Ovary (tissue), 7 donors: ENCODE measurements at regions not wholly inside any gene's neighbourhood (a gene's known extent, or its start where the extent isn't known, plus 50 kb on each side); places are given as distances from the start of the nearest gene placed in this dataset.

Source experiments
- DNase-seq, 5 donors: peaks; one replicate each; pipeline ENCODE4 v3.0.0-alpha.2; 2019 to 2020
- H3K27ac ChIP-seq, 2 donors: fragments of 200-600 bp; one replicate each; pipeline versions ENCODE4 v1.5.1 to v1.8.0; 2019 to 2022
- H3K27me3 ChIP-seq: fragments of 200-600 bp; one replicate; pipeline ENCODE4 v1.8.0; 2022
- H3K36me3 ChIP-seq: fragments of 200-600 bp; sonication (generic); one replicate; pipeline ENCODE4 v1.5.1; 2019
- H3K4me1 ChIP-seq: one replicate; pipeline ENCODE4 v1.8.1; 2013; ENCODE audit warnings: mild to moderate bottlenecking, moderate library complexity; ENCODE audit not compliant: insufficient read depth
- H3K4me3 ChIP-seq: fragments of 200-600 bp; sonication (generic); one replicate; pipeline ENCODE4 v1.5.1; 2017
- H3K9me3 ChIP-seq, 2 donors: fragments of 200-600 bp in 1 of 2; sonication (generic) in 1 of 2; one replicate each; pipeline versions ENCODE4 v1.5.1 to v1.8.1; 2013 to 2019; ENCODE audit warnings: mild to moderate bottlenecking in 1 of 2, moderate library complexity in 1 of 2
- EP300 ChIP-seq: sonication (generic); formaldehyde crosslinking; IDR thresholded peaks from one replicate; pipeline ENCODE4 v1.6.1; 2017; ENCODE audit warnings: antibody characterized with exemption
- POLR2A ChIP-seq: fragments of 450-650 bp; IDR thresholded peaks from one replicate; pipeline ENCODE4 v1.6.1; 2017; ENCODE audit warnings: antibody characterized with exemption, mild to moderate bottlenecking, moderate library complexity
- WGBS, 3 donors: extraction: QIAGEN DNeasy Blood & Tissue Kit in 1 of 3; methylation state at CpG; one replicate each; pipeline versions ENCODE4 v1.1.5 to v1.1.7; 2013 to 2017; 5-methylcytosine and 5-hydroxymethylcytosine counted together
- intact Hi-C, 4 donors: fragments of 100-400 bp; cut with DNase I; formaldehyde crosslinking; loops; one replicate each; pipeline versions ENCODE4 v1.11.0 to v1.15.1; 2022 to 2023
- TF ChIP-seq, protein P1 (sequence below), 3 donors: fragments of 450-650 bp in 2 of 3; fragments of 200-600 bp in 1 of 3; IDR thresholded peaks; one replicate each; pipeline versions ENCODE4 v1.5.1 to v1.8.0; 2016 to 2022; ENCODE audit warnings: antibody characterized with exemption in 3 of 3, mild to moderate bottlenecking in 1 of 3
- donor health status: DM: no; HTN: no; CAD: no; lungs with moderate emphysema.
- donor health status: DM: no; HTN: no; CAD: no.
- donor health status: Bipolar disorder and iron deficiency.
- donor health status: DM: no; HTN: no; CAD: no.
- donor health status: DM: yes; HTN: yes; CAD: no.

DNA sequence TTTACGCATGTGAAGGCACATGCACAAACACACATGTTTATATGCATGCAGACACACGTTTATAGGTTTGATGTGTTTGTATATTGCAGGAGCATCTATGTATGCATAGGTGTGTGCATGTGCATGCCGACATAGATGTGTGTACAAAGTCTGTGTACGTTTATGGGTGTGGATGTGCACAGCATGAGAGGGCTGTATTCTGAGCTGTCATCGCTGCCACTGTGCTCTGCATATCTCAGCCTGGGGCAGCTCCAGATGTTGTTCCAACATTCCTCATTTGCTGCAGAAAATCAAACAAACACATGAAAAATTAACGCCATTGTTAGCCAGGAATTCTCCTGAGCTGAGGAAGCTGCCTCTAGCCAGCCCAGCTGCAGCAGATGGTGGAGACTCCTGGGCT is 132.3 kb upstream of the CSF3R start:
- 52 to 66% (median 59%) methylated on average over 6 of the region's 6 CpGs for WGBS, 3 donors
- DNase-seq: no peak
- no peaks in the 10 kb centered on the region for H3K27me3 ChIP-seq
- H3K27ac ChIP-seq: no peak overlapping the region
- no peaks in the 10 kb centered on the region for H3K9me3 ChIP-seq
- no peak overlapping the region for H3K4me3 ChIP-seq
- intact Hi-C loops: no loop called here
- TF ChIP-seq, protein P1, sequence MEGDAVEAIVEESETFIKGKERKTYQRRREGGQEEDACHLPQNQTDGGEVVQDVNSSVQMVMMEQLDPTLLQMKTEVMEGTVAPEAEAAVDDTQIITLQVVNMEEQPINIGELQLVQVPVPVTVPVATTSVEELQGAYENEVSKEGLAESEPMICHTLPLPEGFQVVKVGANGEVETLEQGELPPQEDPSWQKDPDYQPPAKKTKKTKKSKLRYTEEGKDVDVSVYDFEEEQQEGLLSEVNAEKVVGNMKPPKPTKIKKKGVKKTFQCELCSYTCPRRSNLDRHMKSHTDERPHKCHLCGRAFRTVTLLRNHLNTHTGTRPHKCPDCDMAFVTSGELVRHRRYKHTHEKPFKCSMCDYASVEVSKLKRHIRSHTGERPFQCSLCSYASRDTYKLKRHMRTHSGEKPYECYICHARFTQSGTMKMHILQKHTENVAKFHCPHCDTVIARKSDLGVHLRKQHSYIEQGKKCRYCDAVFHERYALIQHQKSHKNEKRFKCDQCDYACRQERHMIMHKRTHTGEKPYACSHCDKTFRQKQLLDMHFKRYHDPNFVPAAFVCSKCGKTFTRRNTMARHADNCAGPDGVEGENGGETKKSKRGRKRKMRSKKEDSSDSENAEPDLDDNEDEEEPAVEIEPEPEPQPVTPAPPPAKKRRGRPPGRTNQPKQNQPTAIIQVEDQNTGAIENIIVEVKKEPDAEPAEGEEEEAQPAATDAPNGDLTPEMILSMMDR (IDR thresholded peaks at IDR 0.05): no peak
- TF ChIP-seq EP300 (no peak), POLR2A (no peak)
- H3K36me3 ChIP-seq: no peaks in the 10 kb centered on the region
- H3K4me1 ChIP-seq: no peaks in the 10 kb centered on the region

DNA sequence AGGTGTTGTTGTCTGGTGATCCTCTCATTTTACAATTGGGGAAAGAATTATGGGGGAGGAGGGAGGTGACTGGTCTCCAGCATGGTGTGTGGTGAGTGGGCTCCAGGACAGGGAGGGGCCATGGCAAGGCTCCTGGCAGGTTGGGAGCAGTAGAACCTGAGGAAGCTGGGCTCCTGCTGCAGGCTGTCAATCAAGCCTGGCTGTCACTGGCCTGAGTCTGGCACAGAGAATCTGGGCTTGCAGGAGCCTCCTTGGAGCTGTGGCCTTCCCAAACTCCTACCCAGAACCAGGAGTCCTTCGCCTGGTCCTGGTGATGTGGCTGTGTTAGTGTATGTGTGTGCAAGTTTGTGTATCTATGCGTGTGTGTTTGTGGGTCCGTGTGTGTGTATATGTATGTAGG is 131.9 kb upstream of the CSF3R start:
- intact Hi-C loops: no loop called here
- no peaks in the 10 kb centered on the region for H3K36me3 ChIP-seq
- H3K4me3 ChIP-seq: no peak overlapping the region
- no peak overlapping the region for H3K27ac ChIP-seq
- H3K27me3 ChIP-seq: no peaks in the 10 kb centered on the region
- H3K4me1 ChIP-seq: no peaks in the 10 kb centered on the region
- WGBS, 3 donors: 85 to 92% (median 88%) methylated on average over 3 of the region's 3 CpGs
- TF ChIP-seq, protein P1 (IDR thresholded peaks at IDR 0.05): no peak
- TF ChIP-seq POLR2A (no peak), EP300 (no peak)
- H3K9me3 ChIP-seq: no peaks in the 10 kb centered on the region
- no peak for DNase-seq

DNA sequence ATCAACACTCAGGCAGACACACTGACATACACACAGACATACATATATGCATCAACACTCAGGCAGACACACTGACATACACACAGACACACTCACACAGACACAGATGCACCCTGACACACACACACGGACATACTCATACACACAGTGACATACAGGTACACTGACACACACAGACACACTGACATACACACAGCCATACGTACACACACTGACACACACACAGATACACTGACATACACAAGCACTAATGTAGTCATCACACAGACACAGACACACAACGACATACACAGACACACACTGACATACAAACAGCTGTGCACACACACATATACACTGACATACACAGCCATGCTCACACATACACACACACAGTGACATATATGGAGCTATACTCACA is 131.0 kb upstream of the CSF3R start:
- no peak for DNase-seq
- 69 to 90% (median 75%) methylated on average over 3 of the region's 3 CpGs for WGBS, 3 donors
- TF ChIP-seq EP300 (no peak), POLR2A (no peak)
- TF ChIP-seq, protein P1 (IDR thresholded peaks at IDR 0.05): no peak
- no peaks in the 10 kb centered on the region for H3K4me1 ChIP-seq
- no peaks in the 10 kb centered on the region for H3K9me3 ChIP-seq
- no peak overlapping the region for H3K27ac ChIP-seq
- no peaks in the 10 kb centered on the region for H3K36me3 ChIP-seq
- H3K27me3 ChIP-seq: no peaks in the 10 kb centered on the region
- intact Hi-C loops: no loop called here
- H3K4me3 ChIP-seq: no peak overlapping the region

DNA sequence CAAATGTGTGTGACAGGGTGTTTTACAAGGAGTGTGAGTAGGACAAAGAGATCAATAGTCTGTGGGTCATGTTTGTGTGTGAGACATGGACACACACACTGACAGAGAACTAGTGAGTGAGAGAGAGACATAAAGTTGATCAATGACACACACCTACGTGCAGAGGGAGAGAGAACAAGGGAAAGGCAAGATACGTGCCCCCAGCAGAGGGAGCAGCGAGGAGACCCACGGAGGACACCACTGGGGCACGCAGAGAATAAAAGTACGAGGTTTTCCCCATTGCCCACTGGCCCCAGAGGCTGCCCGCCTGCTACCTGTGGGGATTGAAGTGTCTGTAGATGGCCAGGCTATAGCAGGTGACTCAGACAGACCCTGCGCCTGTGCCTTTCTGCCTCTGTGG is 130.2 kb upstream of the CSF3R start:
- Histone ChIP-seq H3K4me3 (no peak overlapping the region), H3K27ac (no peak overlapping the region), H3K9me3 (no peaks in the 10 kb centered on the region), H3K27me3 (no peaks in the 10 kb centered on the region), H3K36me3 (no peaks in the 10 kb centered on the region), H3K4me1 (no peaks in the 10 kb centered on the region)
- DNase-seq: no peak
- no peak for TF ChIP-seq POLR2A
- no peak for TF ChIP-seq EP300
- TF ChIP-seq, protein P1 (IDR thresholded peaks at IDR 0.05): no peak
- WGBS, 3 donors: 33 to 40% (median 36%) methylated on average over 8 of the region's 8 CpGs
- intact Hi-C loops: no loop called here

DNA sequence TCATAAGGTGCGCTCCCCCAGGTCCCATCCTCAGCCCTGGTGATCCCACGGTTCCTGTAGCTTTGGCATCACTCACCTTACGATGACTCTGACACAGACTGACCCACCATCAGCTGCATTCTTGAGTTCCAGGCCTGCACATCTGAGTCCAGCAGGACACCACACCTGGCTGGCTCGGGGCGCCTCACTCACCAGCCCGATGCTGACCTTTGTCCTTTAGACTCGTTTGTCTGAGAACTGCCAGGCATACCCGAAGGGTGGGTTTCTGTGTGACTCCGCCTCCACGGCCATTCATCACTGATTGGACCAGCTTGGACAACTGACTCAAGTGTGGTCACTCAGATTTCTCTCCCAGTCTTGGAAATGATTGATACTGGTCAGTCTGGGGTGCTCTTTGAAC is 129.4 kb upstream of the CSF3R start:
- intact Hi-C loops: no loop called here
- Histone ChIP-seq H3K4me3 (no peak overlapping the region), H3K36me3 (no peaks in the 10 kb centered on the region), H3K4me1 (no peaks in the 10 kb centered on the region), H3K9me3 (no peaks in the 10 kb centered on the region), H3K27me3 (no peaks in the 10 kb centered on the region), H3K27ac (no peak overlapping the region)
- 51 to 57% (median 51%) methylated on average over 9 to 10 of the region's 10 CpGs for WGBS, 3 donors
- DNase-seq: no peak
- TF ChIP-seq, protein P1 (IDR thresholded peaks at IDR 0.05): no peak
- TF ChIP-seq POLR2A (no peak), EP300 (no peak)
